ENCODE measurements at regions not wholly inside any gene's neighbourhood (a gene's known extent, or its start where the extent isn't known, plus 50 kb on each side); places are given as distances from the start of the nearest gene placed in this dataset.
A peak's percentile ranks its signal among the peaks of the same experiment; 100 is the strongest.

GRCh38 chrX:68990948-68991347, 162.1 kb downstream of the EFNB1 start:
- no peak for DNase-seq
- peaks cover 3% of the 10 kb centered on the region for H3K27me3 Mint-ChIP-seq (ENCODE audit: unreplicated experiment)

GRCh38 chrX:68989865-68990606, 161.2 kb downstream of the EFNB1 start:
- H3K9me3 Mint-ChIP-seq (ENCODE audit: unreplicated experiment), result peaks cover 5% of the 10 kb centered on the region
- no peaks in the 10 kb centered on the region for H3K36me3 Mint-ChIP-seq (ENCODE audit: unreplicated experiment)
- no peak overlapping the region for H3K27ac Mint-ChIP-seq (ENCODE audit: unreplicated experiment)
- H3K27me3 Mint-ChIP-seq (ENCODE audit: unreplicated experiment), result peaks cover 3% of the 10 kb centered on the region
- H3K4me1 Mint-ChIP-seq (ENCODE audit: low read depth, unreplicated experiment), result no peaks in the 10 kb centered on the region
- H3K4me3 Mint-ChIP-seq (ENCODE audit: unreplicated experiment), result no peak overlapping the region
- DNase-seq, result peak; percentile 20
- TF ChIP-seq CTCF (IDR thresholded peaks at IDR 0.05; ENCODE audit: partially characterized antibody, unreplicated experiment), result no peak

More at GRCh38 chrX:68990948-68991347, 162.1 kb downstream of the EFNB1 start:
- Mint-ChIP-seq H3K4me1 (ENCODE audit: low read depth, unreplicated experiment) (no peaks in the 10 kb centered on the region), H3K4me3 (ENCODE audit: unreplicated experiment) (no peak overlapping the region), H3K27ac (ENCODE audit: unreplicated experiment) (no peak overlapping the region), H3K36me3 (ENCODE audit: unreplicated experiment) (no peaks in the 10 kb centered on the region), H3K9me3 (ENCODE audit: unreplicated experiment) (peaks cover 6% of the 10 kb centered on the region)
- no peak for TF ChIP-seq CTCF (IDR thresholded peaks at IDR 0.05; ENCODE audit: partially characterized antibody, unreplicated experiment)

GRCh38 chrX:68989456-68989855, 160.6 kb downstream of the EFNB1 start:
- DNase-seq, result no peak
- Mint-ChIP-seq H3K9me3 (ENCODE audit: unreplicated experiment) (peaks cover 5% of the 10 kb centered on the region), H3K4me1 (ENCODE audit: low read depth, unreplicated experiment) (no peaks in the 10 kb centered on the region), H3K36me3 (ENCODE audit: unreplicated experiment) (no peaks in the 10 kb centered on the region), H3K27me3 (ENCODE audit: unreplicated experiment) (peaks cover 3% of the 10 kb centered on the region), H3K27ac (ENCODE audit: unreplicated experiment) (no peak overlapping the region), H3K4me3 (ENCODE audit: unreplicated experiment) (no peak overlapping the region)
- TF ChIP-seq CTCF (IDR thresholded peaks at IDR 0.05; ENCODE audit: partially characterized antibody, unreplicated experiment), result no peak

GRCh38 chrX:68988865-68989264, 160.0 kb downstream of the EFNB1 start:
- H3K36me3 Mint-ChIP-seq (ENCODE audit: unreplicated experiment), result no peaks in the 10 kb centered on the region
- H3K27ac Mint-ChIP-seq (ENCODE audit: unreplicated experiment), result no peak overlapping the region
- H3K4me3 Mint-ChIP-seq (ENCODE audit: unreplicated experiment), result no peak overlapping the region
- no peak for TF ChIP-seq CTCF (IDR thresholded peaks at IDR 0.05; ENCODE audit: partially characterized antibody, unreplicated experiment)
- no peak for DNase-seq
- peaks cover 5% of the 10 kb centered on the region for H3K9me3 Mint-ChIP-seq (ENCODE audit: unreplicated experiment)
- H3K4me1 Mint-ChIP-seq (ENCODE audit: low read depth, unreplicated experiment), result no peaks in the 10 kb centered on the region
- peaks cover 3% of the 10 kb centered on the region for H3K27me3 Mint-ChIP-seq (ENCODE audit: unreplicated experiment)

GRCh38 chrX:68985135-68985755, 156.4 kb downstream of the EFNB1 start:
- Mint-ChIP-seq H3K4me1 (ENCODE audit: low read depth, unreplicated experiment) (no peaks in the 10 kb centered on the region), H3K4me3 (ENCODE audit: unreplicated experiment) (no peak overlapping the region), H3K36me3 (ENCODE audit: unreplicated experiment) (no peaks in the 10 kb centered on the region), H3K27ac (ENCODE audit: unreplicated experiment) (no peak overlapping the region), H3K27me3 (ENCODE audit: unreplicated experiment) (peaks cover 2% of the 10 kb centered on the region), H3K9me3 (ENCODE audit: unreplicated experiment) (no peaks in the 10 kb centered on the region)
- no peak for TF ChIP-seq CTCF (IDR thresholded peaks at IDR 0.05; ENCODE audit: partially characterized antibody, unreplicated experiment)
- DNase-seq, result no peak
